Breast epithelium (tissue), 3 donors: ENCODE measurements at regions not wholly inside any gene's neighbourhood (a gene's known extent, or its start where the extent isn't known, plus 50 kb on each side); places are given as distances from the start of the nearest gene placed in this dataset.

Experiments used
- CTCF ChIP-seq, 3 donors: fragments of 450-650 bp; IDR thresholded peaks; one replicate each; pipeline ENCODE4 v1.5.1; 2016 to 2017; ENCODE audit warnings: antibody characterized with exemption in 3 of 3, mild to moderate bottlenecking in 3 of 3, moderate library complexity in 3 of 3
- POLR2AphosphoS5 ChIP-seq, 3 donors: sonication (generic); formaldehyde crosslinking; IDR thresholded peaks; one replicate each; pipeline ENCODE4 v1.6.1; 2017; ENCODE audit warnings: antibody characterized with exemption in 3 of 3

GRCh38 chr5:68464424-68464823, 248.9 kb downstream of the PIK3R1 start:
- TF ChIP-seq CTCF (IDR thresholded peaks at IDR 0.05) (no peak), POLR2AphosphoS5 (IDR thresholded peaks at IDR 0.05) (no peak)
